Breast epithelium (tissue), 4 donors: ENCODE measurements at regions not wholly inside any gene's neighbourhood (a gene's known extent, or its start where the extent isn't known, plus 50 kb on each side); places are given as distances from the start of the nearest gene placed in this dataset.

Experiments
- DNase-seq, 2 donors: peaks; one replicate each; pipeline ENCODE4 v3.0.0-alpha.2; 2019; ENCODE audit warnings: low spot score in 2 of 2
- H3K27ac ChIP-seq, 2 donors: fragments of 200-600 bp; sonication (generic) in 1 of 2; one replicate each; pipeline ENCODE4 v1.5.1; 2016 to 2019; ENCODE audit warnings: mild to moderate bottlenecking in 1 of 2
- H3K27me3 ChIP-seq, 2 donors: fragments of 200-600 bp; sonication (generic) in 1 of 2; one replicate each; pipeline versions ENCODE4 v1.5.1 to v1.6.0; 2017 to 2019; ENCODE audit warnings: control low read depth in 1 of 2, mild to moderate bottlenecking in 1 of 2
- H3K36me3 ChIP-seq: fragments of 200-600 bp; one replicate; pipeline ENCODE4 v1.5.1; 2019
- H3K4me1 ChIP-seq, 2 donors: fragments of 200-600 bp; sonication (generic); one replicate each; pipeline ENCODE4 v1.5.1; 2016 to 2019; ENCODE audit warnings: control low read depth in 1 of 2
- H3K4me3 ChIP-seq, 3 donors: fragments of 200-600 bp; sonication (generic); 1 replicate in 2 of 3; 2 replicates in 1 of 3; pipeline ENCODE4 v1.5.1; 2016 to 2019; ENCODE audit warnings: mild to moderate bottlenecking in 3 of 3, moderate library complexity in 2 of 3
- H3K9me3 ChIP-seq, 2 donors: fragments of 200-600 bp; sonication (generic) in 1 of 2; one replicate each; pipeline ENCODE4 v1.5.1; 2016 to 2019; ENCODE audit warnings: control low read depth in 1 of 2
- POLR2A ChIP-seq: fragments of 450-650 bp; IDR thresholded peaks from one replicate; pipeline ENCODE4 v1.6.1; 2016; ENCODE audit warnings: antibody characterized with exemption, mild to moderate bottlenecking, moderate library complexity
- POLR2AphosphoS5 ChIP-seq, 3 donors: sonication (generic); formaldehyde crosslinking; IDR thresholded peaks; one replicate each; pipeline ENCODE4 v1.6.1; 2017; ENCODE audit warnings: antibody characterized with exemption in 3 of 3
- intact Hi-C: fragments of 100-400 bp; cut with DNase I; formaldehyde crosslinking; loops from one replicate; pipeline ENCODE4 v1.15.1; 2023; ENCODE audit warnings: low total_unique reads
- TF ChIP-seq, protein P1 (sequence below), 3 donors: fragments of 450-650 bp; IDR thresholded peaks; one replicate each; pipeline ENCODE4 v1.5.1; 2016 to 2017; ENCODE audit warnings: antibody characterized with exemption in 3 of 3, mild to moderate bottlenecking in 3 of 3, moderate library complexity in 3 of 3

DNA sequence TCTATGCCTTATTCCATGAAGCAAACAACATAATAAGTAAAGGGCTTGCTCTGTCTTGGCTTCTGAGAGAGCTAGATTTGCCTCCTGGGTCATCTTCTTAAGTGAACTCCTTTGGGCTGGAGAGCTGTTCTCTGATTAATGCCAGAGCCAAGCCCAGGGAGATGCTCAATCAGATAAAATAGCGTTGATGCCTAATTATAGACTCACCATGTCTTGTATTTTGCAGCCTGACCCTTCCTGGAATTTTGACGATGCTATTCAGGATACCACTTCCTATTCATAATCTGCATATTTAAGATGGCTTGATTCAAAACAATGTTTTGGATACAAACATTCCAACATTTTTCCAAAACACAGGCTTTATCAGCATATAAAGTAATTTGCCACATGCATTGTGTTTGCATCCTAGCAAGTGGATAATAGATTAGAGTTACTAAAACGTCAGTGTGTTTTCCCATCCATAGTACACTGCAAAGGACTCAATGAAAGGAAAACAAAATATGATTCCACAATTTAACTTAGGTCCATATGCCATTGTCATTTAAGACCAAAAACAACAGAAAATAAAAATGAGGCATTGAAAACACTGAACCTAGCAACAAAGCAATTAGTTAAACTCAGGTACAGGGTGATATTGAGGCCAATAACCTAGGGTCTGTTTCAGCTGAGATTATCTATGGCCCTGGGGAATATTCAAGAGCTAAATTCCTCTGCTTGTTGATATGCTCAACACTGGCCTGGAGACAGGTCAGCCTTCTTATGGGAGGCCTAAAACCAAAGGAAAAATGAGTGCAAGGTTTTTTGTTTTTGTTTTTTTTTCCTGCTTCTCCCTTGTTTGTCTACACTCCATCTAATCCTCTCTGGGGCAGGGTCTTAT lies 184.2 kb upstream of the FOXN3 start:
- Histone ChIP-seq H3K27me3 (no peaks in the 10 kb centered on the region), H3K36me3 (no peaks in the 10 kb centered on the region), H3K4me1 (no peaks in the 10 kb centered on the region), H3K27ac (no peak overlapping the region), H3K9me3 (peaks cover 13 to 27% of the 10 kb centered on the region in 2 donors), H3K4me3 (no peak overlapping the region)
- intact Hi-C loops: no loop called here
- no peak for DNase-seq
- TF ChIP-seq POLR2A (no peak), POLR2AphosphoS5 (IDR thresholded peaks at IDR 0.05) (no peak)
- TF ChIP-seq, protein P1, sequence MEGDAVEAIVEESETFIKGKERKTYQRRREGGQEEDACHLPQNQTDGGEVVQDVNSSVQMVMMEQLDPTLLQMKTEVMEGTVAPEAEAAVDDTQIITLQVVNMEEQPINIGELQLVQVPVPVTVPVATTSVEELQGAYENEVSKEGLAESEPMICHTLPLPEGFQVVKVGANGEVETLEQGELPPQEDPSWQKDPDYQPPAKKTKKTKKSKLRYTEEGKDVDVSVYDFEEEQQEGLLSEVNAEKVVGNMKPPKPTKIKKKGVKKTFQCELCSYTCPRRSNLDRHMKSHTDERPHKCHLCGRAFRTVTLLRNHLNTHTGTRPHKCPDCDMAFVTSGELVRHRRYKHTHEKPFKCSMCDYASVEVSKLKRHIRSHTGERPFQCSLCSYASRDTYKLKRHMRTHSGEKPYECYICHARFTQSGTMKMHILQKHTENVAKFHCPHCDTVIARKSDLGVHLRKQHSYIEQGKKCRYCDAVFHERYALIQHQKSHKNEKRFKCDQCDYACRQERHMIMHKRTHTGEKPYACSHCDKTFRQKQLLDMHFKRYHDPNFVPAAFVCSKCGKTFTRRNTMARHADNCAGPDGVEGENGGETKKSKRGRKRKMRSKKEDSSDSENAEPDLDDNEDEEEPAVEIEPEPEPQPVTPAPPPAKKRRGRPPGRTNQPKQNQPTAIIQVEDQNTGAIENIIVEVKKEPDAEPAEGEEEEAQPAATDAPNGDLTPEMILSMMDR (IDR thresholded peaks at IDR 0.05): no peak

DNA sequence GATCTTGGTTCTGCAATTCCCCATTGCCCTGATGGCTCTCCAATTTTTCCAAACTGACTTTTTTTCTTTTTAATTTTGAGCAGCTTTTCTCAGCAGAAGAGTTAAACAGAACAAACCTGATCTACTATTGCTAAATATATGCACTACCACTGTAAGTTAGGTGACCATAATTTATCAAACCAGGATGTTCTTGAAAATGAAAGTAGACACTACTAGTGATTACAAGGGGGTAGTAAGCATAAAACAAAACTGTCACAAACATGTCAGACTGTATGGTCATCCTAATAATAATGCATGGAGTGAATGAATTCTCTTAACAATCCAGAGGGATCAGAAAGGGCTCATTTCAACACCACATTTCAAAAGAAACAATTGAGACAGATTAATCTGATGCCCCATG lies 183.0 kb upstream of the FOXN3 start:
- Histone ChIP-seq H3K36me3 (no peaks in the 10 kb centered on the region), H3K4me3 (no peak overlapping the region), H3K4me1 (no peaks in the 10 kb centered on the region), H3K27ac (no peak overlapping the region), H3K27me3 (no peaks in the 10 kb centered on the region), H3K9me3 (peaks cover 13 to 27% of the 10 kb centered on the region in 2 donors)
- no peak for TF ChIP-seq POLR2A
- no peak for TF ChIP-seq POLR2AphosphoS5 (IDR thresholded peaks at IDR 0.05)
- TF ChIP-seq, protein P1 (IDR thresholded peaks at IDR 0.05): no peak
- DNase-seq: no peak
- intact Hi-C loops: no loop called here

DNA sequence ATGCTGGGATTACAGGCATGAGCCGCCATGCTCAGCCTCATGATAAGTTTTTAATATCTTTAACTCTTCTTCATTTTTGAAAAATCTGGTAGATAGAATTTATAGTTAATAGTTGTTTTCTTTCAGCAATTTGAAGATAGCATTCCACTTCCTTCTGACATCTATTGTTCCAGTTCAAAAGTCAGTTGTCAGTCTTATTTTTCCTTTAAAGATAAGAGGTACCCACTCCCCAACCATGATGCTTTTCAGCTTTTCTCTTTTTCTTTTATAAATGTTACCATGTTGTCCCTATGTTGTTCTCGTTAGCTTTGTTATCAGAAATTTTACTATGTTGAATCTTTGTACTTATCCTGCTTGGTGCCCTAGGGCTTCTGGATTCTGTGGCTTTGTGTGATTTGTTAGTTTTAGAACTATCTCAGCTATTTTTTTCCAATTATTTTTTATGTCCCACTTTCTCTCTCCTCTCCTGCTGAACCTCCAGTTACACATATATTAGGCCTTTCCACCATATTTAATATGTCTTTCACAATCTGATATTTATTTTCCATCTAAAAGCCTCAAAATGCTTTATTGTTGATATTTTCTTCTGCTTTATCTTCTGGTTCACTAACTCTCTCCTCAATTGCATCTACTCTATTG lies 181.6 kb upstream of the FOXN3 start:
- no peak overlapping the region for H3K4me3 ChIP-seq
- H3K9me3 ChIP-seq: peaks cover 13 to 31% of the 10 kb centered on the region in 2 donors
- no peak overlapping the region for H3K27ac ChIP-seq
- TF ChIP-seq, protein P1 (IDR thresholded peaks at IDR 0.05): no peak
- TF ChIP-seq POLR2AphosphoS5 (IDR thresholded peaks at IDR 0.05) (no peak), POLR2A (no peak)
- intact Hi-C loops: no loop called here
- no peaks in the 10 kb centered on the region for H3K4me1 ChIP-seq
- H3K27me3 ChIP-seq: no peaks in the 10 kb centered on the region
- no peaks in the 10 kb centered on the region for H3K36me3 ChIP-seq
- no peak for DNase-seq

DNA sequence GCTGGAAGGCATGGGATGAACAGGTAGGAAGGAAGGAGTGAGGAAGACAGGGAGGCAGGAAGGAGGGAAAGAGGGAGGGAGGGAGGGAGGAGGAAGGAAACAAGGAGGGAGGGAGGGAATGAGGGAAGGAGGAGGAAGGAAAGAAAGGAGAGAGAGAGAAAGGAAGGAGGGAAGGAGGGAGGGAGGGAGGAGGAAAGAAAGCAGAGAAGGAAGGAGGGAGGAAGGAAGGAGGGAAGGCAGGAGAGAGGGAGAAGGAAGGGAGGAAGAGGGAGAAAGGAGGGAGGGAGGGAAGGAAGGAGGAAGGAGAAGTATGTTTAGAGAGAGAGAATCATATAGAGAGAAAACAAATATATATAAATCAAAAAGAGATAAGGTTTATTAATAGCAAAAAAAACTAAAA lies 175.9 kb upstream of the FOXN3 start:
- TF ChIP-seq, protein P1 (IDR thresholded peaks at IDR 0.05): no peak
- TF ChIP-seq POLR2AphosphoS5 (IDR thresholded peaks at IDR 0.05) (no peak), POLR2A (no peak)
- no peaks in the 10 kb centered on the region for H3K4me1 ChIP-seq
- no peaks in the 10 kb centered on the region for H3K27me3 ChIP-seq
- no peaks in the 10 kb centered on the region for H3K36me3 ChIP-seq
- no peak overlapping the region for H3K27ac ChIP-seq
- DNase-seq: no peak
- intact Hi-C loops: no loop called here
- H3K9me3 ChIP-seq: peaks cover 5 to 21% of the 10 kb centered on the region in 2 donors
- H3K4me3 ChIP-seq: no peak overlapping the region
